ENCODE measurements at regions not wholly inside any gene's neighbourhood (a gene's known extent, or its start where the extent isn't known, plus 50 kb on each side); places are given as distances from the start of the nearest gene placed in this dataset.
"Not testable (repeated sequence)": the region's sequence is repeated elsewhere in the genome, so short reads cannot be mapped to it uniquely, and the experiment has no call there.

DNA sequence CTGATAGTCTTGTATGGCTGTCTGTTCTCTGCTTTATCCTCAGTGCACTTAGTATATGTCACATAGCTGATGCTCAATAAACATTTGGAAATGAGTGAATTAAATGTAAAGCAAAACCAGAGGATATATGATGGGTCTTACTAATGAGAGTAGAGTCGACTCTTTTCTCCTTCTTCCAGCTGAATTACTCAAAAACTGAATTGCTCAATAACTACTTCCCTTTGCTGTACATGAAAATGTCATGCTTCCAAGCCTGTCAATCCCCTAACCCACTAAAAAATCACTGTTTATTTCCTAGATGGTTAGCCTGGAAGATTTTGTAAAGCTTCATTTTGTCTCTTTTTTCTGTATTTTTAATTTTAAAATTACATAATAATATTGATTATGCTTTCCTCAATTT lies 88.0 kb downstream of the OR13A1 start:
- no peak for TF ChIP-seq EP300 (IDR thresholded peaks at IDR 0.05)
- no peak for TF ChIP-seq POLR2A (IDR thresholded peaks at IDR 0.05)
- TF ChIP-seq, protein P1, sequence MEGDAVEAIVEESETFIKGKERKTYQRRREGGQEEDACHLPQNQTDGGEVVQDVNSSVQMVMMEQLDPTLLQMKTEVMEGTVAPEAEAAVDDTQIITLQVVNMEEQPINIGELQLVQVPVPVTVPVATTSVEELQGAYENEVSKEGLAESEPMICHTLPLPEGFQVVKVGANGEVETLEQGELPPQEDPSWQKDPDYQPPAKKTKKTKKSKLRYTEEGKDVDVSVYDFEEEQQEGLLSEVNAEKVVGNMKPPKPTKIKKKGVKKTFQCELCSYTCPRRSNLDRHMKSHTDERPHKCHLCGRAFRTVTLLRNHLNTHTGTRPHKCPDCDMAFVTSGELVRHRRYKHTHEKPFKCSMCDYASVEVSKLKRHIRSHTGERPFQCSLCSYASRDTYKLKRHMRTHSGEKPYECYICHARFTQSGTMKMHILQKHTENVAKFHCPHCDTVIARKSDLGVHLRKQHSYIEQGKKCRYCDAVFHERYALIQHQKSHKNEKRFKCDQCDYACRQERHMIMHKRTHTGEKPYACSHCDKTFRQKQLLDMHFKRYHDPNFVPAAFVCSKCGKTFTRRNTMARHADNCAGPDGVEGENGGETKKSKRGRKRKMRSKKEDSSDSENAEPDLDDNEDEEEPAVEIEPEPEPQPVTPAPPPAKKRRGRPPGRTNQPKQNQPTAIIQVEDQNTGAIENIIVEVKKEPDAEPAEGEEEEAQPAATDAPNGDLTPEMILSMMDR (IDR thresholded peaks at IDR 0.05), result no peak
- TF ChIP-seq POLR2AphosphoS5 (IDR thresholded peaks at IDR 0.05), result no peak
- Histone ChIP-seq H3K9me3 (peaks cover 0 to 6% (median 3%) of the 10 kb centered on the region in 4 donors), H3K4me3 (no peak overlapping the region), H3K36me3 (no peaks in the 10 kb centered on the region), H3K27me3 (peaks cover 0 to 14% (median 0%) of the 10 kb centered on the region in 3 donors), H3K27ac (no peak overlapping the region), H3K4me1 (no peaks in the 10 kb centered on the region)
- DNase-seq, result no peak
- intact Hi-C loops (cut with DNase I), result no loop called here
- WGBS, 2 donors, result 45 to 64% methylated on average over 1 of the region's 1 CpG

- Histone ChIP-seq H3K27me3 (peaks cover 0 to 7% (median 0%) of the 10 kb centered on the region in 3 donors), H3K4me1 (no peaks in the 10 kb centered on the region), H3K9me3 (peaks cover 0 to 6% (median 3%) of the 10 kb centered on the region in 4 donors), H3K4me3 (no peak overlapping the region), H3K27ac (no peak overlapping the region), H3K36me3 (no peaks in the 10 kb centered on the region)
- no peak for DNase-seq
- no peak for TF ChIP-seq EP300 (IDR thresholded peaks at IDR 0.05)
- TF ChIP-seq, protein P1 (IDR thresholded peaks at IDR 0.05), result no peak
- no peak for TF ChIP-seq POLR2A (IDR thresholded peaks at IDR 0.05)
- no peak for TF ChIP-seq POLR2AphosphoS5 (IDR thresholded peaks at IDR 0.05)
- WGBS, 2 donors, result 79 to 90% methylated on average over 1 of the region's 1 CpG
- intact Hi-C loops (cut with DNase I), result no loop called here
These were observed 85.6 kb downstream of the OR13A1 start for GRCh38 chr10:45229823-45230222.

DNA sequence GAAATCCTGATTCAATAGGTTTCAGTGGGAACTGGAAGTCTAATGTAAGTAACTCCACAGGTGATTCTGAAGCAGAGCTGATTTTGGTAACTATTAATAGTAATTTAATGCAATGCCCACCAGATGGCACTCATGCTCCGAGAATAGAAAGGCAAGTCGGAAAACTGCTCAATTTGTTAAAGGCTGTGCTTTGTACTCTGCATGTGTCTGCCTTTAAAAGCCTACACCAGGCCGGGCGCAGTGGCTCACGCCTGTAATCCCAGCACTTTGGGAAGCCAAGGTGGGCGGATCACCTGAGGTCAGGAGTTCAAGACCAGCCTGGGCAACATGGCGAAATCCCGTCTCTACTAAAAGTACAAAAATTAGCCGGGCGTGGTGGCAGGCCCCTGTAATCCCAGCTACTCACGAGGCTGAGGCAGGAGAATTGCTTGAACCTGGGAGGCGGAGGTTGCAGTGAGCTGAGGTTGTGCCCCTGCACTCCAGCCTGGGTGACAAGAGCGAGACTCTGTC lies 80.1 kb downstream of the OR13A1 start:
- DNase-seq, result peak; percentile 68
- 24 to 46% methylated on average over 13 of the region's 13 CpGs for WGBS, 2 donors
- H3K4me3 ChIP-seq; H3K27me3 ChIP-seq; H3K36me3 ChIP-seq; H3K9me3 ChIP-seq; H3K4me1 ChIP-seq; intact Hi-C loops (cut with DNase I); H3K27ac ChIP-seq: not testable (repeated sequence)
- TF ChIP-seq, protein P1 (IDR thresholded peaks at IDR 0.05), result peak; percentile 13 to 56 (median 20)

- no peak for DNase-seq
- intact Hi-C loops (cut with DNase I), result no loop called here
- H3K9me3 ChIP-seq, result no peaks in the 10 kb centered on the region
- H3K36me3 ChIP-seq, result no peaks in the 10 kb centered on the region
- WGBS, 2 donors, result 34 to 76% methylated on average over 7 of the region's 7 CpGs
- no peaks in the 10 kb centered on the region for H3K27me3 ChIP-seq
- H3K27ac ChIP-seq, result no peak overlapping the region
- TF ChIP-seq, protein P1 (IDR thresholded peaks at IDR 0.05), result no peak
- TF ChIP-seq EP300 (IDR thresholded peaks at IDR 0.05) (no peak), POLR2AphosphoS5 (IDR thresholded peaks at IDR 0.05) (no peak), POLR2A (IDR thresholded peaks at IDR 0.05) (no peak)
- H3K4me1 ChIP-seq, result no peaks in the 10 kb centered on the region
- no peak overlapping the region for H3K4me3 ChIP-seq
These were observed 79.6 kb downstream of the OR13A1 start for GRCh38 chr10:45235798-45236220.

DNA sequence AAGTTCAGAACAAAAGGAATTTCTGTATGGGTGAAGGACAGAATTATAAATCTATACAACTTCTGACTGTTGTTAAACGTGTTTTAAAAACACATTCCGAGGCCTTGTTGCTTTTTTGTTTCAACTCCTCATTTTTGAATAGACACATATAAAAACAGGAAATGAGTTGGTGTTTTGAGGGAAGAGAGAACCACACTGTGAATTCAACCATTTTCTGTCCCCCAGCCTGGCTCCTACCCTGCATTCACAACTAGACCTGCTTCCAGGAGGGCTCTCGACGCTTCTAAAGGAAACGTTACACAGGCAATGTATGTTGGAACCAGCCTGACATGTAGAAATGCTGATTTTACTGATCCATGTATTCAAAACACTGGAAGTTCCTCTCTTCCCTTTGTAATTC lies 76.5 kb downstream of the OR13A1 start:
- no peak overlapping the region for H3K27ac ChIP-seq
- intact Hi-C loops (cut with DNase I), result no loop called here
- no peaks in the 10 kb centered on the region for H3K4me1 ChIP-seq
- H3K27me3 ChIP-seq, result no peaks in the 10 kb centered on the region
- no peaks in the 10 kb centered on the region for H3K36me3 ChIP-seq
- 71 to 80% methylated on average over 5 of the region's 5 CpGs for WGBS, 2 donors
- no peak overlapping the region for H3K4me3 ChIP-seq
- DNase-seq, result no peak
- no peaks in the 10 kb centered on the region for H3K9me3 ChIP-seq
- TF ChIP-seq EP300 (IDR thresholded peaks at IDR 0.05) (no peak), POLR2A (IDR thresholded peaks at IDR 0.05) (no peak), POLR2AphosphoS5 (IDR thresholded peaks at IDR 0.05) (no peak)
- TF ChIP-seq, protein P1 (IDR thresholded peaks at IDR 0.05), result no peak

All from sigmoid colon (tissue), 6 donors.